Effector memory CD8-positive, alpha-beta T cell (primary cell): ENCODE measurements at regions not wholly inside any gene's neighbourhood (a gene's known extent, or its start where the extent isn't known, plus 50 kb on each side); places are given as distances from the start of the nearest gene placed in this dataset.

Source experiments
- ATAC-seq: fragments of 150-1000 bp; cut with Tn5 transposase; replicated peaks from 2 replicates; pipeline ENCODE4 v1.10.0; 2021; ENCODE audit warnings: mild to moderate bottlenecking, moderate library complexity
- DNase-seq, 3 experiments: peaks; one replicate each; pipeline ENCODE4 v3.0.0; 2021
- H3K27ac Mint-ChIP-seq, 2 donors: one replicate each; pipeline ENCODE4 v1.8.0; 2022; ENCODE audit warnings: mild to moderate bottlenecking in 2 of 2, mixed read lengths in 2 of 2, moderate library complexity in 2 of 2
- H3K27me3 Mint-ChIP-seq, 2 donors: one replicate each; pipeline ENCODE4 v1.8.0; 2022; ENCODE audit warnings: mixed read lengths in 2 of 2
- H3K36me3 Mint-ChIP-seq: one replicate; pipeline ENCODE4 v1.8.0; 2022; ENCODE audit warnings: mild to moderate bottlenecking, moderate library complexity, mixed read lengths; ENCODE audit not compliant: insufficient read depth
- H3K4me1 Mint-ChIP-seq, 2 donors: one replicate each; pipeline ENCODE4 v1.8.0; 2022; ENCODE audit warnings: low read depth in 2 of 2, mixed read lengths in 2 of 2
- H3K4me3 Mint-ChIP-seq, 2 donors: one replicate each; pipeline ENCODE4 v1.8.0; 2022; ENCODE audit warnings: mild to moderate bottlenecking in 2 of 2, mixed read lengths in 2 of 2, moderate library complexity in 2 of 2
- H3K9me3 Mint-ChIP-seq, 2 donors: one replicate each; pipeline ENCODE4 v1.8.0; 2022; ENCODE audit warnings: mixed read lengths in 2 of 2

DNA sequence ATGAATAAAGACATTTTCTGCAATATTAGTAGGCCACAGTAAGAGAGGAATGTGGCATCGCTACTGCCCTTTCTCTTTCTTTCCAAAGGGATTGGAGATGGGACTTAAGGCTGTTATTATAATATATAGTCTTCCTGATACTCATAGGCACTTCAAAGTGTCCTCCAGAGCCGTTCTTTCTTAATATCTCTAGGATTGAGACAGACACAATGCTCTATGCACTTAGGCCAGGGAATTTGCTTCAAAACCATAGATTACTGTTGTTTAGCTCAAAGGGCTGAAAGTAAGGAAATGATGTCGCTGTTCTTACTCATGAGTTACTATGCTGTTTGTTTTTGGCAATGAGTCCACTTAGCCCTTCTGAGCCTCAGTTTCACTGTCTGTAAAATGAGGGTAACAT, 590.5 kb downstream of the CDH11 start:
- H3K4me1 Mint-ChIP-seq: no peaks in the 10 kb centered on the region
- peaks cover 18 to 63% of the 10 kb centered on the region in 2 donors for H3K9me3 Mint-ChIP-seq
- ATAC-seq: no peak

DNA sequence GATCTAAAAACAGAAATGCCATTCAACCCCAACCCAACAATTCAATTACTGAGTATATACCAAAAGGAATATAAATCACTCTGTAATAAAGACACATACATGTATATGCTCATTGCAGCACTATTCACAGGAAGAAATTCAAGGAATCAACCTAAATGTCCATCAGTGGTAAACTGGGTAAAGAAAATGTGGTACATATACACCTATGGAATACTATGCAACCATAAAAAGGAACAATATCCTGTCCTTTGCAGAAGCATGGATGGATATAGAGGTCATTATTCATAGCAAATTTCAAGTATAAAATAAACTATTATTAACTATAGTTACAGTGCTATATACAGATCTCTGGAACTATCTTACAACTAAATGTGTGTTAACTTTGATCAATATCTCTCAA, 599.3 kb downstream of the CDH11 start:
- H3K4me1 Mint-ChIP-seq: no peaks in the 10 kb centered on the region
- H3K9me3 Mint-ChIP-seq: peaks cover 5 to 8% of the 10 kb centered on the region in 2 donors
- no peaks in the 10 kb centered on the region for H3K27me3 Mint-ChIP-seq
- ATAC-seq (no peak), DNase-seq (no peak)
- H3K4me3 Mint-ChIP-seq: no peak overlapping the region
- H3K27ac Mint-ChIP-seq: no peak overlapping the region
- no peaks in the 10 kb centered on the region for H3K36me3 Mint-ChIP-seq

More for the DNA sequence above, 590.5 kb downstream of the CDH11 start:
- Mint-ChIP-seq H3K27ac (no peak overlapping the region), H3K36me3 (peaks cover 3% of the 10 kb centered on the region), H3K27me3 (no peaks in the 10 kb centered on the region), H3K4me3 (no peak overlapping the region)
- DNase-seq: no peak

DNA sequence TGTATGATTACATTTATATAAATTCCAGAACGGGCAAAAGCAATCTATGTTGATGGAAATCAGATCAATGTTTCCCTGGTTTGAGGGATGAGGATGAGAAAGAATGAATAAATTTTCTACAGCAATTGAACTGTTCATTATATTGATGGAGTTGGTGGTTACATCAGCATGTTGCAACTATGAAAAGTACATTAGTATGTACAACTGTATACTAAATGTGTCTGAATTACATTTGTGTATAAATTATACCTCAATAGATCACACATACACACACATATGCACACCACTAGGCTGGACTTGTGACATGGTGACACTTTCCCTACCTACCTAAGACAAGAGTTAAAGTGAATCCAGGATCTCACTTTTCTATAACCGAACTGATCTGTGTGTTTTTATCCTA, 608.0 kb downstream of the CDH11 start:
- DNase-seq (no peak), ATAC-seq (no peak)
- H3K4me3 Mint-ChIP-seq: no peak overlapping the region
- peaks cover 0 to 2% of the 10 kb centered on the region in 2 donors for H3K9me3 Mint-ChIP-seq
- H3K4me1 Mint-ChIP-seq: no peaks in the 10 kb centered on the region
- no peaks in the 10 kb centered on the region for H3K36me3 Mint-ChIP-seq
- no peak overlapping the region for H3K27ac Mint-ChIP-seq
- H3K27me3 Mint-ChIP-seq: no peaks in the 10 kb centered on the region

DNA sequence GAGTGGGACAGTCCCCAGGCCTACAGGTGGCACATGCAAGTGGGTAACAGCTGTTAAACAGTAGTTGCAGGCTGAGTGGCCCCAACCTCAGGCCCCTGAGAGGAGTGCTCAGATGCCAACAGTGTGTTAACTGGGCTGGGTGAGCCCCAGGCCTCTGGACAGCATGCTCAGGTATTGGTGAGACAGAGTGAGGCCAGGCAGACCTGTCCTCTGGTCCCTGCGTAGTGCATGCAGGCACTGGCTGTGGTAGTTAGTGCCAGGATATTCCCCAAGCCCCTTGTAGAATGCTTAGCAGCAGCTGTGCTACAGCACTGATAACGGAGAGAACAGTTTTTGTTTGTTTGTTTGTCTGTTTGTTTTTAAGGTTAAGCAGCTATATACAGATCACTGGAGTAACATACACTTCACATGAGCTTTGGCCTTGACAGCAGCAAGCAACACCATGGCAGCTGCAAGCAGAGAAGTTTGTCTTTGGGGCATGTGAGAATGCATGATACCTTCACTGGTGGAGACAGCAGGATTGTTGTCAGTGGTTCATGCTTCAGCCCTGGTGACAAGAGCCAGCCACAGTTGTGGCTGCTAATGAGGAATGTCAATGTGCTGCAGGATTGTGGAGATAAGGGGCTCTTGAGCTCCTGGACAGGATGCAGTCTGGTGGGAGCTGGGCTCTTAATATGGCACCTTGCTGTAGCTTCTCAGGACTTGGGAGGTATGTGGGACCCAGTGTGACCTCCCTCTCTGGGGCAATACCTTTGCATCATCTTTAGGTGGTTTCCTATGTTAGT, 614.4 kb downstream of the CDH11 start:
- no peak for ATAC-seq
- no peaks in the 10 kb centered on the region for H3K36me3 Mint-ChIP-seq
- no peaks in the 10 kb centered on the region for H3K4me1 Mint-ChIP-seq
- peaks cover 11 to 18% of the 10 kb centered on the region in 2 donors for H3K9me3 Mint-ChIP-seq
- H3K27me3 Mint-ChIP-seq: no peaks in the 10 kb centered on the region
- DNase-seq: no peak
- H3K4me3 Mint-ChIP-seq: no peak overlapping the region
- no peak overlapping the region for H3K27ac Mint-ChIP-seq

DNA sequence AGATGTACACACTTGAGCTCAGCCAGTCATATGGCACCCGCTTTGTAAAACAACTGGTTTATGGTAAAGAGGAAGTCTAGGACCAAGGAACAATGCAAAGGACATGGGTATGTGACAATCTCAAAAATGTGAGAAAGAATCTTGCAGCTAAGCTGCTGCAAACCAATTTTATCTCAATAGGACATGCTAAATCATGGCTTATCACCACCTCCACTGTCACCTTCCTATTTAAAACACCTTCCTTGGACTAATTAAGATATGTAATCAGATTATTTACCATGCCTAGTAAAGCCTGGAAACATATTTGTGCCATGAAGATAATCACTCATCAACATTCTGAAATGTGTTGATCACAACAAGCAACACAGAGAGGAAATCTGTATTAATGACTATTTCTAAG, 622.7 kb downstream of the CDH11 start:
- no peaks in the 10 kb centered on the region for H3K27me3 Mint-ChIP-seq
- H3K9me3 Mint-ChIP-seq: peaks cover 10 to 28% of the 10 kb centered on the region in 2 donors
- H3K4me1 Mint-ChIP-seq: no peaks in the 10 kb centered on the region
- no peak overlapping the region for H3K4me3 Mint-ChIP-seq
- no peaks in the 10 kb centered on the region for H3K36me3 Mint-ChIP-seq
- no peak for ATAC-seq
- no peak for DNase-seq
- H3K27ac Mint-ChIP-seq: no peak overlapping the region

DNA sequence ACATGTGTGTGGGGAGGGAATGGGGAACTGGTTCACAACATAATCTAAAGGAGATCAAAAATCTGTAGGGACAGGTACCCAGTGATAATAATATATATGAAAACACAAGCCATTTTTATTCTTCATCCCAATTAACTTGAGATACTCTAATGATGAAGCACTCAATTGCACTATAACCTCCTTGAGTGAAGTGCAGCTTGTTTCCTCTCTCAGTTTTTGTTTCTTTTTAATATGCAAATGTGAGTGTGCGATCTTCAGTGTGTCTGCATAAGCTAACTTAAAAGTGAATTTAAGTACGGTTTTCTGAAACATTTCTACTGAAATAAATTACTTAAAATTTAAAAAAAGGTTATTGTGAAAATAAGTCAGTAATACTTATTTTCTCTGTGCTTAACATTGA, 623.5 kb downstream of the CDH11 start:
- no peaks in the 10 kb centered on the region for H3K4me1 Mint-ChIP-seq
- H3K27ac Mint-ChIP-seq: no peak overlapping the region
- no peaks in the 10 kb centered on the region for H3K36me3 Mint-ChIP-seq
- H3K27me3 Mint-ChIP-seq: no peaks in the 10 kb centered on the region
- DNase-seq: no peak
- no peak overlapping the region for H3K4me3 Mint-ChIP-seq
- H3K9me3 Mint-ChIP-seq: peaks cover 13 to 21% of the 10 kb centered on the region in 2 donors
- no peak for ATAC-seq

DNA sequence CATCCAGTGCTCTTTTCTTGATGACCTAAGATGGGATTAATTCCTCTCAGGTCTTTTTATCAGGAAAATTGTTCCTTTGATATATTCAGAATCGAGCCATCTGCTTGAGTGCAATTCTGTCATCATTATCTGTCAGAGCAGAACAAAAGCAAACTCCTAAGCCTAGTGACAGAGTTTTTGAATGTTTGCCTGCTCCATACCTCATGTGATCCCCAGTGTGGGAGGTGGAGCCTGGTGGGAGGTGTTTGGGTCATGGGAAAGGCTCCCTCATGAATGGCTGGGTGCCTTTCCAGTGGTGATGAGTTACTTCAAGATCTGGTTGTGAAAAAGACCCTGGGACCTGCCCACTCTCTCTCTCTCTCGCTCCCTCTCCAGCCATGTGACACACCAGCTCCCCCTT, 628.2 kb downstream of the CDH11 start:
- Mint-ChIP-seq H3K27ac (no peak overlapping the region), H3K4me1 (no peaks in the 10 kb centered on the region), H3K4me3 (no peak overlapping the region), H3K36me3 (no peaks in the 10 kb centered on the region), H3K9me3 (peaks cover 24 to 26% of the 10 kb centered on the region in 2 donors), H3K27me3 (no peaks in the 10 kb centered on the region)
- no peak for ATAC-seq
- no peak for DNase-seq

DNA sequence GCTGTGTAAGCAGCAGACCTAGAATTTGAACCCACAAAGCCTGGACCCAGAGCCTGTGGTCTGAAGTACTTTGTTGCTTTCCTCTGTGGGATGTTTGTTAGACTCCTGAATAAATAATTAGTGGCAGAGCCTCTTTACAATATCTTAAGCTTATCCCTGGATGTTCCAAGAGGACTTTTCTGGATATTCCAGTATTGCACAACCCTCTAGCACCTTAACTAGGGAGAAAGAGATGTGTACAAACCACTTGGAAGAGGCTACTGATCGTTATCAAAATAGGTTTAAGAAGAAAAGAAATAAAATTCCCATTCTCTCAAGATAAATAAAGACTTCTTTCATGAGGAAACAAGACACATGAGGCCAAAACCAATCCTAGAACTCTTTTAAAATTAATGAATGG, 632.4 kb downstream of the CDH11 start:
- no peaks in the 10 kb centered on the region for H3K27me3 Mint-ChIP-seq

DNA sequence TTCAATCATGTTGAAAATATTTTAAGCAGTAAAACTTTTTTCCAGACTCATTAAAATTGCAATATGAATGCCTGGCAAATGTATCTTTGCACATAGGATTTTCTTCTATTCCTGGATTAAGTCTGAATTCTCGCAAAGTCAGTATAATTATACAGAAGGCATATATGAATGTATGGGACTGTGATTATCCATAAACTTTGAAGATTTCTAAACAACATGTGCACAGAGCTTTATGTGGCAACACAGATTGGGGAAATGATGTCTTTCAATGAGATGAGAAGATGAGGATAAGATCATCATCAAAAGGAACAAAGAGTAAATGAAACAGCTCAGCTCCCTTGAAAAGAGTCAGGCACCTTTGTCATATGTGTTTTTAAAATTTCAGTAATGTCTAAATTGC, 635.3 kb downstream of the CDH11 start:
- DNase-seq (no peak), ATAC-seq (no peak)
- Mint-ChIP-seq H3K4me3 (no peak overlapping the region), H3K4me1 (no peaks in the 10 kb centered on the region), H3K9me3 (peaks cover 15 to 27% of the 10 kb centered on the region in 2 donors), H3K36me3 (no peaks in the 10 kb centered on the region), H3K27me3 (no peaks in the 10 kb centered on the region), H3K27ac (no peak overlapping the region)

More for the DNA sequence above, 632.4 kb downstream of the CDH11 start:
- ATAC-seq (no peak), DNase-seq (no peak)
- H3K4me3 Mint-ChIP-seq: no peak overlapping the region
- H3K4me1 Mint-ChIP-seq: no peaks in the 10 kb centered on the region
- peaks cover 21 to 30% of the 10 kb centered on the region in 2 donors for H3K9me3 Mint-ChIP-seq
- H3K27ac Mint-ChIP-seq: no peak overlapping the region
- no peaks in the 10 kb centered on the region for H3K36me3 Mint-ChIP-seq

DNA sequence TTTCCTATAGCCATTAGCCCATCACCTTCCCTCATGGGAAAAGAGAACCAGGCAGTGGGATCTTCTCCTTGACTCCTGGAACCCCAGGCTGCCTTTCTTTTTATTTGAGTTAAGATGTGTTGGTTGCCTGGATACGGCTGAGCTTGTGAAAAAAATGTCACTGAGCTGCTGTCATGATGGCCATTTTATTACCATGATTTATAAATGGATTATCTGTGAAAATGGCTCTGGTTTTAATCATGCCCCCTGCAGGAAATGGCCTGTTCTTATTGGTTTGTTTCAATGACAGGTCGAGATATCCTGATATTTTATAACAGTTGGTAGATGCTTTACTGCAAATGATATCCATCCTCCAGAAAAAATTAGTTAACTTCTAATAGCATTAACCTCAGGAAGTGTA, 640.4 kb downstream of the CDH11 start:
- no peak for ATAC-seq
- Mint-ChIP-seq H3K9me3 (peaks cover 12 to 18% of the 10 kb centered on the region in 2 donors), H3K4me1 (no peaks in the 10 kb centered on the region), H3K4me3 (no peak overlapping the region), H3K36me3 (no peaks in the 10 kb centered on the region), H3K27me3 (no peaks in the 10 kb centered on the region), H3K27ac (no peak overlapping the region)
- DNase-seq: no peak

DNA sequence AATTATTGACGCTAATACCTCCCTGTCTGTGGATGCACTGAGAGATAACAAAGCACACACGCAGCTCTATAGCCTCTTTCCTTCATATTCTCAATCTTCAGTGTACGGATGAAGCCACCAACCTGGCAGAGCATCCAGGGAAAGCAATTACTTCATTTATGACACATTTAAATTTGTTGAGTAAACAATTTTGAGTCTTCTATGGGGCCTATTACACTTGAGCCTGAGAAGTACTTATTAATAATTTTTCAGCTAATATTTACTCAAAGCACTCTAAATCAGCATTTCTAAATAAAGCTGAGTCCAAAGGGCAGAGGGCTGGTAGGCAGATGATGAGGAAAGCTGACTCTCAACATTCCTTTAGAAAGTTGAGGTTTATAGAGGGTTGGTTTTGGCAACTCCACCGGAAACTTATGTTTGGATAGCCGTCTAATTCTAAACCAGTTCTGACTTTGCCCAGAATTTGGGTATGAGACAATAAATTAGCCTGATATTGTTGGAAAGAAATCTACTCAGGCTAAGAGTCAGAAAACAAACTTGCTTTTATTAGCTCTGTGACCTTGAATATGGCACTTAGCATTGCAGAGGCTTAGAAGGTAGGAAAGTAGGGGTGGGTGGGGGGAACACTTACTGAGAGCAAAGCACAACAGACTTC, 643.5 kb downstream of the CDH11 start:
- H3K27me3 Mint-ChIP-seq: no peaks in the 10 kb centered on the region
- ATAC-seq: no peak
- H3K36me3 Mint-ChIP-seq: no peaks in the 10 kb centered on the region
- H3K9me3 Mint-ChIP-seq: peaks cover 12 to 27% of the 10 kb centered on the region in 2 donors
- H3K4me3 Mint-ChIP-seq: no peak overlapping the region
- DNase-seq: no peak
- H3K27ac Mint-ChIP-seq: no peak overlapping the region
- H3K4me1 Mint-ChIP-seq: no peaks in the 10 kb centered on the region

DNA sequence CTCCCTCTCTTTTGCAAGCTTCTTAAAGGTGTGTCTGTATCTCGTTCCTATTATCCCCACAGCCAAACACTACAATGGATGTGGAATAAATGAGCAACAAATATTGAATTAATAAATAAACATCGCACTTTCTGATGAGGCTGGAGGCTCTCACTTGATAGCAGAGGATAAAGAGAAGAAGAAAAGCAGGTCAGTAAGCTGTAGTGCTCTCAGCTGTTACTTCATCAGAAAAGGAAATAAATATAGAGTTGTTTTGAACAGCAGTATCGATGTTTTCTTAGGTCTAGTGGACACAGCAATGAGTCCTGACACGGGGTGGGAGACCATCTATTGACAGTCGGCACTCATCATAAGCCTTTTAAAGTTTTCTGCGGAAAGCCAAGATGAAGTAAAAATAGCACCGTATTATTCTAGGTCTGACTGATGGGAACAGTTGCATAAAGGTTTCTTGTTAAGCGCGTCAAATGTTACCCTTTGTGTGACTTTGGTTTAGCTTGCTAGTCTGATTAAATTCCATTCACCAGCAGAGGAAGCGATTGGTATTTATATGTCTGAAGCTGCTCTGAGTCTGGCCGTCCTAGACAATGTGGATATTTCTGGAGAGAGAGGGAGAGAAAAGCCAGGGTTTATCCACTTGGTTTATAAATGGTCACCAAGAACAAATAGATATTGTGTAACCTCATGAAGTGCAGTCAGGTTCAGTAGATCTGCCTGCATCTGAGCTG, 646.1 kb downstream of the CDH11 start:
- Mint-ChIP-seq H3K4me1 (no peaks in the 10 kb centered on the region), H3K36me3 (no peaks in the 10 kb centered on the region), H3K27me3 (no peaks in the 10 kb centered on the region), H3K27ac (no peak overlapping the region), H3K9me3 (peaks cover 15 to 27% of the 10 kb centered on the region in 2 donors), H3K4me3 (no peak overlapping the region)
- DNase-seq (no peak), ATAC-seq (no peak)

DNA sequence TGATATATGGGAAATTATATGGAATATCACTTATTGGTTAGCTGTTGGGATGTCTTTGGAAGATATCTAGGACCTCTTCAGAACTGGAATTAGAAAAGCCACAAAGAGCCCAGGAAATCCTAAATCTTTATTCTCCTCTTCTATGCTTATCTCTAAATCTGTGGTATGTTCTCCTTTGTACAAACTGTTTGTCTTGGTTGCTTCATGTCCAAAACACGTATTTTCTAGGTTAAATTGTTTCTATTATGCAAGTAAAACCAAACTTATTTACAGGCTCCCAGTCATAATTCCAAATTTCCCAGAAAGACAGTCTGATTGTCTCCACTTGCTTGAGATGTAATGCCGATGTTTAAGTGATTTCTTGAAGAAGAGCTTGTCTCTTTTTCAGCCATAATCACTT, 650.9 kb downstream of the CDH11 start:
- Mint-ChIP-seq H3K27ac (no peak overlapping the region), H3K9me3 (peaks cover 7 to 10% of the 10 kb centered on the region in 2 donors), H3K27me3 (no peaks in the 10 kb centered on the region), H3K36me3 (no peaks in the 10 kb centered on the region), H3K4me1 (no peaks in the 10 kb centered on the region), H3K4me3 (no peak overlapping the region)
- no peak for DNase-seq
- no peak for ATAC-seq
